GM12872 (cell line): ENCODE measurements at regions not wholly inside any gene's neighbourhood (a gene's known extent, or its start where the extent isn't known, plus 50 kb on each side); places are given as distances from the start of the nearest gene placed in this dataset.

ENCODE experiments used
- CTCF ChIP-seq: IDR thresholded peaks from 3 replicates; pipeline ENCODE4 v1.5.1; 2011; ENCODE audit warnings: low read depth, mild to moderate bottlenecking, low read length, moderate library complexity; ENCODE audit not compliant: insufficient read depth

GRCh38 chr16:19963301-19963700, 78.7 kb upstream of the GPRC5B start:
- TF ChIP-seq CTCF, result no peak

GRCh38 chr16:19960183-19960582, 75.5 kb upstream of the GPRC5B start:
- TF ChIP-seq CTCF, result no peak

- no peak for TF ChIP-seq CTCF
Observed at GRCh38 chr16:19959736-19960135, 75.1 kb upstream of the GPRC5B start.

- TF ChIP-seq CTCF, result no peak
Observed at GRCh38 chr16:19948186-19949104, 63.8 kb upstream of the GPRC5B start.

- no peak for TF ChIP-seq CTCF
Observed at GRCh38 chr16:19945934-19946333, 61.3 kb upstream of the GPRC5B start.

GRCh38 chr16:19940195-19940594, 55.5 kb upstream of the GPRC5B start:
- no peak for TF ChIP-seq CTCF

- no peak for TF ChIP-seq CTCF
Observed at GRCh38 chr16:19939553-19939952, 54.9 kb upstream of the GPRC5B start.
